ENCODE measurements at regions not wholly inside any gene's neighbourhood (a gene's known extent, or its start where the extent isn't known, plus 50 kb on each side); places are given as distances from the start of the nearest gene placed in this dataset.
"Not testable (repeated sequence)": the region's sequence is repeated elsewhere in the genome, so short reads cannot be mapped to it uniquely, and the experiment has no call there.

DNA sequence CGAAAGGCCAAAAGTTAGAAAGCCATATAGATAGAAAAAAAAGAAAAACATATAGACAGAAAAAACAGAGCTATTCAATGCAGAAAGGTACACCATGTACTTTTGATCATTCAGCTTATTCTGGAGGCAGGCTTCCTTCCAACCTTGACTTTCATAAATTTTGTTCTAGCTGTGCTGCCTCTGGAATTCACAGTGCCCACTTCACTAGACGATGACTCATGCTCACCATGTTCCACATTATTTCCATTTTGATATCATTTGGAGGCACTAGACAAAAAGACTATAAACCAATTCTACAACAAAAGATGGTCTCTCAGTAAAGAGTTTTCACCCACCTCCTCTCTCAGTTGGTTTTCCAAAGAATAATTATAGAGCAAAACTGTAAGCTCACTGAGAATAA is 229.0 kb upstream of the IPO5 start:
- no peak for DNase-seq (ENCODE audit: low spot score)

DNA sequence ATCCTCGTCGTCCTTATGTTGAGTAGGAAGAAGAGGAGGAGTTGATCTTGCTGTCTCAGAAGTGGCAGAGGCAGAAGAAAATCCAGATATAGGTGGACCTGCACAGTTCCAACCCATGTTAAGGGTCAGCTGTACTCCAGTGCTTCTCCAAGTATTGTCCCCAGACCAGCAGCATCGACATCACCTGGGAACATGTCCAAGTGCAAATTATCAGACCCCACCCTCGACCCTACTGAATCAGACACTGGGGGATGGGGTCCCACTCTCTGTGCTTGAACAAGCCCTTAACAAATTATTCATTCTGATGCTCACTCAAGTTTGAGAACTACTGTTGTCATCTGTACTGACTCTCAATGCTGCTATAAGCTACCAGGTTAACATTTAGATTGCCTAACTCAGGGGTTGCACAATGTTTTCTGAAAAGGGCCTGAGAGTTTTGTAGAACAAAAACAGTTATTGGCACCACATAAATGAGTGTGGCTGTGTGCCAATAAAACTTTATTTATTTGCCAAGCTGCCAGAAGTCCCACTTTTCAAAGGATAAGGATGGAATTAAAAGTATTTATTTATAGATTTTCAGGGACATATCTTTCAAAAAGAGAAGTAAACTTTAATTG is 226.7 kb upstream of the IPO5 start:
- no peak for DNase-seq (ENCODE audit: low spot score)

DNA sequence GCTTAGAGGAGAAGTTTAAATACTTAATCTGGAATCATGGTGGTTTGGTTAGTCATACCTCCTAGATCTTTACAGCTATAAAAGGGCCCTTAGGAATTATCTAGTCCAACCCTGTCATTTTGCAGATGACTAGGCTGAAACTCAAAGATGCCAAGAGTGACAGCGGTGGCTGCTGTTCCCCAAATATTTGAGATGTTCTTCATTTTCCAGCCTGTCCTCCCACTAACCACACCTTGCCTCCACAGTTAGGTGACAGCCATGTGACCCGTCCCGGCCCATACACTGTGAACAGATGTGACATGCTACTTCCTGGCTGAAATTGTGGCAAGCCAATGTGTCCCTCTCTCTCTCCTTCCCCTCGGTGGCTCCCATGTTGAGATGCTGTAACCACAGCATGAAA is 225.5 kb upstream of the IPO5 start:
- no peak for DNase-seq (ENCODE audit: low spot score)

DNA sequence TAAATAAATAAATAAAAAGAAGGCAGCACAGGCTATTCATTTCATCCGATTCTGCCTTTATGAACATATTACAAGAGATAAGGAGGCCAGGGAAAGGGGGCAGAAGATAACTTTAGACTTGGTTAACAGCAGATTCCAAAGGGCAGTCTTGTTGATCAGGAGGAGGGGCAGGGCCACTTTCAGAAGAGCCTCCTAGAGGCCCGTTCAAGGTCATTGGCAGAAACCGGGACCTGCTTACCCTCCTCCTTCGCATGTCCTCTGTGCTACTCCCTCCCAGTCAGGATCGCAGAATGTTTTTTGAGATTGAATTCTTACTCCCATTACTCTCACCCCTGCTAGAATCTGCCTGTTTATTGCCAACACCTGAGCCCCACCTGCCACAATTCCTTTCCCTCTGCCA is 217.0 kb upstream of the IPO5 start:
- DNase-seq (ENCODE audit: low spot score): no peak

DNA sequence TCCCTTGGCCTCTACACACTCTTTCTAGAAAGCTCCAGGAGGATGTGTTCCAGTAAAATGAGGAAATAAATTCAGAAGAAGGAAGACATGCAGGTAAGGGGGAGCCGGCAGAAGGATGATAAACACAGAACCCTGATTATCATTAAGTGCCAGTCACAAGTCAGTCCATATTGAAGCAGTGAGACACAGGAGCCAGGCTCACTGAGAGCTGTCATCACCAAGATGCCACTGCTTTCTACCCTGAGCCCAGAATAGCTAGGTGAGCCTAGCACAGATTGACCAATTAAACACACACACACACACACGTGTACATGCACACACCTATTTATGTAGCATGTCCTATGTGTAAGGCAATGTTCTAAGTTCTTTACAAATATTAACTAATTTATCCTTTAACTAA is 211.4 kb upstream of the IPO5 start:
- DNase-seq (ENCODE audit: low spot score): no peak

DNA sequence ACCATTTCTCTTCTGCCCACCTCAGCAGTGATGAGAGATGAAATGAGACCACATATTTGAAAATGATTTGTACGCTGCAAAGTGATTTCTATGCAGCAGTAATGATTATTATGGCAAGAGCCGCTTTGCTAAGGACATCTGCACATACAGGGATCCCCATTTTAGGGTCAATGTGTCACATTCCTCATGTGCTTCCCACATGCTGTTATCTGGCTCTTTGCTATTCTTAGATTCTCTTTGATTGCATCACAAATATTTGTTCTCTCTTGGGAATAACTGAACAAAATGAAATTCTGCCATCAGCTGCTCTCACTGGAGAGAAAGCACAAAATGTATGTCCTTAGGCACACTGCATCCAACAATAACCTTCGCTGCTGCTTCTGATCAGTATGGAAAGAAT is 209.5 kb upstream of the IPO5 start:
- no peak for DNase-seq (ENCODE audit: low spot score)

DNA sequence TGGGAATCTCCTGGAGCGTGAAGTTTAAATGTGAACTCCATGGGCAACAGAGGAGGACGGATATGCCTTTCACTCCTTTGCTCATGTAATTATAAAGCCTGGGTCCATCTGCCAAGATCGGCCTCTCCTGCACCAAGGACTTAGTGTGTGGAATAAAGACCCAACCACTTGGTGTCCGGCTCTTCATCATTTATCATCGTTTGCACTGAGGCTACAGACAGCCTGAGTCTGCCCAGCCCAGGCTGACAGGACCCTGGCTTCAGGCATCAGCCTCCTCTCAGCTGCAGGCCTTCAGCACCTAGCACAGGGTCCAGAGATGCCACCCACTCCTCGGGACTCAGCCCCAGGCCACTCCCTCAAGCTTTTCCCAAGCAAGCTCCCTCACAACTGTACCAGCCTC is 206.8 kb upstream of the IPO5 start:
- no peak for DNase-seq (ENCODE audit: low spot score)

DNA sequence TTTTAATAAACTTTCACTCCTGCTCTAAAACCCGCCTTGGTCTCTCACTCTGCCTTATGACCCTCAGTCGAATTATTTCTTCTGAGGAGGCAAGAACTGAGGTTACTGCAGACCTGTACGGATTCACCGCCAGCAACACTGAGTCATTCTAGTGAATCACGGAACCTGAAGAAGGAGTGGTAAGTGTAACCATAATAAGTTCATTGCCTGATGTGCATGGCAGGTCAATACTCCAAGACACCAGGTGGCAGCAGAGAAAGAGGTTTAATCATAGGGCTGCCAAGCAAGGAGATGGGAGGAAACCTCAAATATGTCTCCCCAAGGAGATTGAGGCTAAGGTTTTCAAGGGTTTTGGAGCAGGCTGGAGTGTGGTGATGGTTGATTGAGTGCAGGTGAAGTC is 204.3 kb upstream of the IPO5 start:
- DNase-seq (ENCODE audit: low spot score): no peak

DNA sequence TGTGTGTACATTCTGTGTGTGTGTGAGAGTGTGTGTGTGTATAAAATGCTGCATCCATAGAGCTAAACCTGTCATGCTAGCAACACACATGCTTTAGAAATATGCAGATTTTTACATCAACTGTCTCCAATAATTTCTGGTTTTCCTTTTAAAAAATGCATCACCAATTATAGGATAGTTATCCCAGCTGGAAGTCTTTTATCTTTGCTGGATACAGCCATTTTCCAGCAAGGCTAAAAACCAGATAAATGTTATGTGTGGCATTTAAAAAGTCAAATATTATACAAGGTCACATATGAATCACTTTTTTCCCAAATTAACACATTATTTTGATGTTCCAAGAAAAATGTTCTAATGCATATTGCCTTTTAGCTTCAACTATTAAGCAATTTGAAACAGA is 202.0 kb upstream of the IPO5 start:
- DNase-seq (ENCODE audit: low spot score): no peak

DNA sequence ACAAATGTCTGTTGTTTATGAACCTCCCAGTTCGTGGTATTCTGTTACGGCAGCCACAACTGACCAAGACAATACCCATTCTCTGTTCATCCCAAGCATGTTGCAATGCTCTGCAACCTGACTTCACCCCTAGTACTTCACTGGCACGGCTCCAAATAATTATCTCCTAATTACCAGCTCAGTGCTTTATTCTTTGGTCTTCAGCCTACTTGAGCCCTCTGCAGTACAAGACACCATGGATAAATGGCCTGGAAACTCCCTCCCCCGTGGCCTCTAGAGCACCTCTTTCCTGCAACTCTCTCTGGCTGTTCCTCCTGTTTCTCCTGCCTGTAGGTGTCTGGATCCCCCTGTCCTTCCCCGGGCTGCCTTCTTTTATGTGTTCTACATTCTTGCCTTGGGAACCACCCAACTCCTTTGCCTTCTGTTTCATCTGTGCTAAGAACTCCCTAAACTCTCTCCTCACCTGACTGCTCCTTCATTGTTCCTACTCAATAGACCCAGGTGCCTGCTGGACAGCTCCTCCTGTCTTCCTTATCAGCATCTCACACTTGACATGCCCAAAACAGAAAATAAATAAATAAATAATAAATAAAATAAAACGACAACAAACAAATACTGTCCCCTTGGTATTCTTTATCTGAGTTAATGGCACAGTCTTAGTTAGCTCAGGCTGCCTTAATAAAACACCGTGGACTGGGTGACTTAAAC is 200.4 kb upstream of the IPO5 start:
- no peak for DNase-seq (ENCODE audit: low spot score)

DNA sequence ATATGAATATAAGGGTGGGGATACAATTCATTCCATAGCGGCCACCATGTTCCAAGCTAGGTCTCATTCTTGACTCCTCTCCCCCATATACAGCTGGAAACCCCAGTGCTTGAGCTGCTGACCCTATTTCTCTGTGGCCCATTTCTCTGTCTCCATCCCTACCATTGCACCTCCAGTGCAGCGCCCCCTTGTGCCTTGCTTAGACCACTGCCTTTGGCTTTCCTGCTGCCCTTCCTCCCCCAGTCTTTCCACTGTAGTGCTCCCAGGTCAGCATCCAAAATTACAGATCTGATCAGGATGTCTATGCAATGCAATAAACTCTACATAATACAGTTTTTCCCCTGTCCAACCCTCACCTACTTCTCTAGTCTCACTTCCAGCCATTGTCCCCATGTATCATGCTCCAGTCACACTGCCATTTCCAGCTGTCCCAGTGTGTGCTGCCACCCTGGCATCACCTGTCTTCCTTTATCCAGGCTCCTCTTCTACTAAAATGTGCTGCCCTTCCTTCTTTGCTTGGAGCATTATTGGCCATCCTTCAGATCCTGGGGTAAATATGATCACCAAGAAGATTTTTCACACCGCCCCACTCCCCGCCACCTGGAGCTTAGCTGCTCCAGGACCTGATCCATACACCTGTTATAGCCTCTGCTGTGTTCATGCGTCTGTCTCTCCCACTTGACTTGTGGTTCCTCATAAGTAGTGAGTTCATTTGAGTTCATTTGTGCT is 199.4 kb upstream of the IPO5 start:
- DNase-seq (ENCODE audit: low spot score): no peak

DNA sequence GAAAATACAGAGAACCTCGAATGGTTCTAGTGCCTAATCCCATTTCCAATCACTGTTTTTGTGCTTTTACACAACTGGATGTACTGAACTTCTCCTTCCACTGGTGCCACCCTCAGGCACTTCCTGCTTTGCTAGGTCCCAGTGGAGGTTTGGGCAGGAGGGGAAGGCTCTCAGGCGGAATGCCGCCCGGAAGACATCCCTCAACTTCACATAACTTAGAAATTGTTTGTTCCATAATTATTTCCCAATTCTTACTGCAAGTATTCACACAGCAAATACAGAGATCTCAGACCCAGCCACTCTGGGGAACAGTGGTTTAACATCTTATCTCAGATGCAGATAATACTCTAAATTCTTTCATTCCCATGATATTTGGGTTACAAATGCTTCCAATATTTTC is 195.7 kb upstream of the IPO5 start:
- no peak for DNase-seq (ENCODE audit: low spot score)

DNA sequence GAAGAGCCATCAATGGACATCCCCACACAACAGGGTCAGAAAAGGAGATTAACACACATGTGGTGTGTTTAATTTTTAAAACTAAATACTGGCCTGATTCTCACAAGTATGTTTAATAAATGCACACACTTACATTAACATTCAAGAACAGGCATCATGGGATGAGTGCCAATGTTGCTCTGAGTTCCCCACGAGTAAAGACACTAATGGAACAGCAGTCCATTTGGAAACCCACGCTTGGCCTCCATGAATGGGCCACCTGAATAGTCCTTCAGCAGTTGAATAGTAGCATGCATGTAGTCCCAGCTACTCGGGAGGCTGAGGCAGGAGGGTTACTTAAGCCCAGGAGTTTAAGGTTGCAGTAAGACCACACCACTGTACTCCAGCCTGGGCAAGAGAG is 195.2 kb upstream of the IPO5 start:
- DNase-seq (ENCODE audit: low spot score): no peak

DNA sequence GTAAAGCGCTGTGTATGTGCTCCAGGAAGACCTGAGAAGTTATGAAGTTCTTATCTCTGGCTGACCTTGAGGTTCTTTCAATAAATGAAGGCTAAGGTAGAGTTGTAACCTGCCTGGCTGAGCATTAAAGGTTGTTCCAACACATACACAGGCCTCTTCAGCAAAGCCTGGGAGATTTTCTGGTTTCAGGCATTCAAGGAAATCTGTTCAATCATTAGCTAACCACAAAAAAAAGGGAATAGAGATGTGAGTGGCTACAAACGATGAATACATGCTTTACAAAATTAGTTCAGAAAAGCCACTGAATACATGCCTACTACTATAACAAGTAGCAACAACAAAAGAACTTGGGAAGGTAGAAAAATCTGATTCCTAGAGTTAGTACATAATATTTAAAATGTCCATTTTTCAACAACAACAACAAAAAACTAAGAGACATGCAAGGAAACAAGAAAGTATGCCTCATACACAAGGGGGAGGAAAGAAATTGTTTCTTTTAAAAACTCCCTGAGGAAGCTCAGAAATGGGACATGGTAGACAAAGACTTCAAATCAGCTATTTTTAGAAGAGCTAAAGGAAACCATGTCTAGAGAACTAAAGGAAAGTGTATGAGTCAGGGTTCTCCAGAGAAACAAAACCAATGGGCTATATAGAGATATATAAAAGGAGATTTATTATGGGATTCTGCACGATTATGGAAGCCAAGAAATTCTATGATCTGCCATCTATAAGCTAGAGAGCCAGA is 191.5 kb upstream of the IPO5 start:
- no peak for DNase-seq (ENCODE audit: low spot score)

DNA sequence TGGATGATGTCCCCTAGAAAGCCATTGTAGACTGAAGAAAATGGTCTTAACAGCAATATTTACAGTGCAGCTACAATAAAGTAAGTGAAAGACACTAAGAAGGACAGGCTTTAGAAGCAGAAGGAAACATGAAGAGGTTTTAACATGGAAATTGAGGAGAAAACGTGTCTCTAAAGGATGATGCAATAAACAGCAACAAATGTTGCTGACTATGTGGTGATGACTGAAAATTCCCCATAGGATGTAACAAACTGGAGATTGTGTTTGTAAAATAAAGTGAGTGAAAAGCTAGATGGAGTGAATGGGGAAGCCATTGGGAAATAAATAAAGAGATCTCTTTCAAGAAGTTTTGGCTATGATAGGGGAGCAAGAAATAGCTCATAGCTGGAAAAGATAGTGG is 186.7 kb upstream of the IPO5 start:
- no peak for DNase-seq (ENCODE audit: low spot score)

DNA sequence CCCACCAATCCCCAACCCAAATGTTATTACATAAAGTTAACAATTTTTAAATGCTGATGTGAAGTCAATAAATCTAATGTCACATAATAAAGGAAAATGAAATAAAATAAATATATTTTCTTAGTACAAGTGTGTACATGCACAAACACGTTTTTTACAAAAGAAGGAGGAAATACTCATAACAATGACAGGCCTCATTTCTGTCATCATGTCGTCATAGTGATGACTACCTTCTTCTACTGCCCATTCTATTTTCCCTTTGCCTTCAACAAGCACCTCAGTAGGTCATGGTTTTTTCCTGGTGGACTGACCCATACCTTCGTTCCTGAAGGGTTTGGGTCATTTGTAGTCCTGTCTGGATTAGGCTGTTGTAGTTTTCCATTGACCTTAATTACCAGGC is 185.3 kb upstream of the IPO5 start:
- DNase-seq (ENCODE audit: low spot score): no peak

DNA sequence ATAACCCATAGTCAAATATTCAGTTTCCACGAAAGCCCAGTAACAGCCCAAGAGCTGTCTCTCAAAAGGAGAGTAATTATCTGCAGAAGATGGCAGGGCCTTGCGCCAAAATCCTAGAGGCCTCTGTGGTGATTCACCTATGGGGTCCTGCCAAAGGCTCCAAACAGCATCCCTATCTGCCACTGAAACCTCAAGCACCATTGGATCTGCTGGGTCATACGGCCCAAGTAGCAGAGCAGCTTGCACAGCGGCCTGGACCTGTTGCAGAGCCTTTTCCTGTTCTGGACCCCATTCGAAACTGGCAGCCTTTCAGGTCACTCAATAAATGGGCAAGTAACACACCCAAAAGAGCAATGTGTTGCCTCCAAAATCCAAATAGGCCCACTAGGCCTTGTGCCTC is 183.2 kb upstream of the IPO5 start:
- DNase-seq (ENCODE audit: low spot score): not testable (repeated sequence)

DNA sequence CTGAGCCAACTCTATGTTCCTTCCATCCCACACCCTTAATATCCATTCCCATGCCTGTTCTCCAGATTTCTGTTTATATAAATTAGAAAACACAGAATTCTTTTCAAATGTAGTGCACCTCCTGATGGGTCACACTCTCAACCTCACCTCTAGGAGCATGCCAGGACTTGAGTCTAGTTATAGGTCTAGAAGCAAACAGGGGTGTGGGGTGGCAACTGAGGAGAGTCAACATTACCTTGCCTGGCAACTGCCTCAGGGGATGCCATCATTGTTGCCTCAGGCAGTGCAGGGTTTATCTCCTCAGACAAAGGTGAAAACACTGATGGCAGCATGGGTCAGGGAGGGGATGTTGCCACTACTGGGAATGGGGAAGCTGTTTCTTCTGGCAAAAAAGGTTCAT is 181.0 kb upstream of the IPO5 start:
- not testable (repeated sequence) for DNase-seq (ENCODE audit: low spot score)

DNA sequence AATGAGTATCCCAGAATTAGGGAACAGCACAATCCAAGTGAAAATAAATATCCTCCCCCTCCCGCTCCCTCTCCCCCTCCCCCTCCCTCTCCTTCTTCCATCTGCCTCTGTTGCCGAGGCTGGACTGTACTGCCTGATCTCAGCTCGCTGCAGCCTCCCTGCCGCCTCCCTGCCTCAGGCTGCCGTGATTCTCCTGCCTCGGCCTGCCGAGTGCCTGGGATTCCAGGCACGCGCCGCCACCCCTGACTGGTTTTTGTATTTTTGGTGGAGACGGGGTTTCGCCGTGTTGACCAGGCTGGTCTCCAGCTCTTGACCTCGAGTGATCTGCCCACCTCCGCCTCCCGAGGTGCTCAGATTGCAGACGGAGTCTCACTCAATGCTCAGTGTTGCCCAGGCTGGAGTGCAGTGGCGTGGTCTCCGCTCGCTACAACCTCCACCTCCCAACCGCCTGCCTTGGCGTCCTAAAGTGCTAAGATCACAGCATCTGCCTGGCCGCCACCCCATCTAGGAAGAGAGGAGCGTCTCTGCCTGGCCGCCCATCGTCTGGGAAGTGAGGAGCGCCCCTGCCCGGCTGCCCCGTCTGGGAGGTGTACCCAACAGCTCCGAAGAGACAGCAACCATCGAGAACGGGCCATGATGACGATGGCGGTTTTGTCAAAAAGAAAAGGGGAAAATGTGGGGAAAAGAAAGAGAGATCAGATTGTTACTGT is 178.9 kb upstream of the IPO5 start:
- DNase-seq (ENCODE audit: low spot score): not testable (repeated sequence)

DNA sequence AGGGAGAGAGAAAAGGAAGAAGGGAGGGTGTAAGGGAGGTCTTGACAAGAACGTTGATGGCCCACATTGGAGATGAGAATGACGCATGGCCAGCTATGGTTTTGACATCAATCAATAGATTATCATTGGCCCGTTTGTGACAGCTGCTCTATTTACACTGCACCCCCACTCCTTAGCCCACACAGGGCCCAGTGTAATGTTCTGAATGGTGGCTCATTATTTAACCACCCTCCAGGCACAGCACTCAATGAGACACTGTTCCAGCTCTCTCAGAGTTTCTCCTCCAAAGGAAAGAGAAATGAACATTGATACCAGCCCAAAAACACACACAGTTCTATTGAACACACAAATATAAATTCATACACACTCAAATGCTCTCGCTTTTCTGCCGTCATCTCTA is 173.0 kb upstream of the IPO5 start:
- DNase-seq (ENCODE audit: low spot score): peak; percentile 79

DNA sequence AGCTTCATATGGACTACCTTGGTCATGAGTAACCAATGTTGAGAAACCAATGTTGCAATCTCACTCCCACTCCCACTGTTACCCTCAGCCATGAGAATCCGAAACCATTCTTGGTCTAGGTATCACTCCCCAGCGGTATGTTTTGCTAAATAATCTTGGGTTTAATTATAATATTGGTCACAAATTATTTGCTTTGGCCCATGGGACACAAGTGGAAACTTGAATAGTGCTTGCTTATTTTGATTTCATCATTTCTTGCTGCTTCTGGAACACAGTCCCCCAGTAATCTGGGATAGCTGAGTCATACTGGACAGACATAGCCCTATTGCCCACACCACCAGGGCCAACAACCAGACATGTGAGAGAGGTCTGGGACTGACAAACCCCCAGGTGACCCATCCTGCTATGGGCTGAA is 171.6 kb upstream of the IPO5 start:
- DNase-seq (ENCODE audit: low spot score): no peak

DNA sequence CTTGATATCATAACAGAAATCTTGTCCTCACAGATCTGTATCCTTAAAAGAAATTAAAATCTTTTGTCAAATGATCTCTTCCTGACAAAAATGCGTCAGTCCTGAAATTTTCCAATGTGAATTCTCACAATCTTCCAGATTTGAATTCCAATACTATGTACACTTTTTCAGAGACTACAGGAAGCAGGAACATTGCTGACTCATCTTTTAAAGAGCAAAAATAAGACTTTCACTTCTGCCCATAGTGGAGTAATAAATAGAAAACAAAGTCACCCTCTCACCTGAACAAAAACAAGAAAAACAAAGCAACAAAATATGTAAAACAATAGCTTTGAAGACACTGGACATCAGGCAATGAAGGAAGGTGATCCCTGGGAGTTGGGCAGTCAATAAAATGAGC is 167.0 kb upstream of the IPO5 start:
- no peak for DNase-seq (ENCODE audit: low spot score)

All from globus pallidus (tissue), 1 donor.